ENCODE measurements at regions not wholly inside any gene's neighbourhood (a gene's known extent, or its start where the extent isn't known, plus 50 kb on each side); places are given as distances from the start of the nearest gene placed in this dataset.
"Not testable (repeated sequence)": the region's sequence is repeated elsewhere in the genome, so short reads cannot be mapped to it uniquely, and the experiment has no call there.

GRCh38 chr1:146448212-146448876 lies 219.5 kb upstream of the NOTCH2NLA start:
- BruUV-seq (replicated peaks); H4K20me1 ChIP-seq (replicated peaks; ENCODE audit: control insufficient read depth, extremely low read depth, insufficient read depth, low read length); DNase-seq (ENCODE audit: low read depth, low spot score); H3K27ac ChIP-seq (ENCODE audit: insufficient read depth, low read depth, low read length); H3K9me3 ChIP-seq (replicated peaks; ENCODE audit: control insufficient read depth, insufficient read depth, low read length); CTCF ChIA-PET; H3K9me1 ChIP-seq (replicated peaks; ENCODE audit: control insufficient read depth, extremely low read depth, insufficient read depth, low read length); H3K9ac ChIP-seq (replicated peaks; ENCODE audit: extremely low read depth, insufficient read depth, low read length); H2AFZ ChIP-seq (ENCODE audit: low read depth, low read length); H3K4me2 ChIP-seq (ENCODE audit: insufficient read depth, low read length); dilution Hi-C loops (cut with MboI; ENCODE audit: extremely low pct_ligation_motif_present, low sequenced_read_pairs); intact Hi-C loops (cut with micrococcal nuclease); H3K4me1 ChIP-seq (ENCODE audit: control insufficient read depth, extremely low read depth, insufficient read depth, low read length); POLR2A ChIA-PET; H3K27me3 ChIP-seq (ENCODE audit: control insufficient read depth in 2 of 2, insufficient read depth in 2 of 2, low read length in 2 of 2); H3K4me3 ChIP-seq (replicated peaks in 1 of 3; ENCODE audit: insufficient read depth in 1 of 3, low read depth in 1 of 3, low read length in 3 of 3); H3K36me3 ChIP-seq (ENCODE audit: control insufficient read depth in 2 of 2, extremely low read depth in 1 of 2, insufficient read depth in 2 of 2, low read length in 2 of 2); H3K79me2 ChIP-seq (ENCODE audit: control insufficient read depth, insufficient read depth, low read length): not testable (repeated sequence)
- peak in 1 of 2 donors; percentile 11 for TF ChIP-seq CTCF (IDR thresholded peaks at IDR 0.05; ENCODE audit: extremely low read depth in 1 of 2, insufficient read depth in 1 of 2, low read depth in 1 of 2, low read length in 2 of 2)
- FAIRE-seq: peak; percentile 31

- H3K4me2 ChIP-seq (ENCODE audit: insufficient read depth, low read length); H4K20me1 ChIP-seq (replicated peaks; ENCODE audit: control insufficient read depth, extremely low read depth, insufficient read depth, low read length); dilution Hi-C loops (cut with MboI; ENCODE audit: extremely low pct_ligation_motif_present, low sequenced_read_pairs); intact Hi-C loops (cut with micrococcal nuclease); H3K79me2 ChIP-seq (ENCODE audit: control insufficient read depth, insufficient read depth, low read length); H3K9ac ChIP-seq (replicated peaks; ENCODE audit: extremely low read depth, insufficient read depth, low read length); H3K36me3 ChIP-seq (ENCODE audit: control insufficient read depth in 2 of 2, extremely low read depth in 1 of 2, insufficient read depth in 2 of 2, low read length in 2 of 2); H3K9me3 ChIP-seq (replicated peaks; ENCODE audit: control insufficient read depth, insufficient read depth, low read length); H3K9me1 ChIP-seq (replicated peaks; ENCODE audit: control insufficient read depth, extremely low read depth, insufficient read depth, low read length); H2AFZ ChIP-seq (ENCODE audit: low read depth, low read length); H3K4me1 ChIP-seq (ENCODE audit: control insufficient read depth, extremely low read depth, insufficient read depth, low read length); H3K27me3 ChIP-seq (ENCODE audit: control insufficient read depth in 2 of 2, insufficient read depth in 2 of 2, low read length in 2 of 2); CTCF ChIA-PET; BruUV-seq (replicated peaks); POLR2A ChIA-PET; H3K27ac ChIP-seq (ENCODE audit: insufficient read depth, low read depth, low read length); FAIRE-seq: not testable (repeated sequence)
- DNase-seq (ENCODE audit: low read depth, low spot score): peak; percentile 0
- H3K4me3 ChIP-seq (replicated peaks in 1 of 3; ENCODE audit: insufficient read depth in 1 of 3, low read depth in 1 of 3, low read length in 3 of 3): peak overlapping the region in 1 of 3 experiments; percentile 27
These were observed 215.0 kb upstream of the NOTCH2NLA start for GRCh38 chr1:146443871-146444222.

- POLR2A ChIA-PET: not testable (repeated sequence)
These were observed 214.5 kb upstream of the NOTCH2NLA start for GRCh38 chr1:146443088-146443870.

More at GRCh38 chr1:146443088-146443870, 214.5 kb upstream of the NOTCH2NLA start:
- H3K4me1 ChIP-seq (ENCODE audit: control insufficient read depth, extremely low read depth, insufficient read depth, low read length); H2AFZ ChIP-seq (ENCODE audit: low read depth, low read length); H4K20me1 ChIP-seq (replicated peaks; ENCODE audit: control insufficient read depth, extremely low read depth, insufficient read depth, low read length); H3K27ac ChIP-seq (ENCODE audit: insufficient read depth, low read depth, low read length); H3K4me2 ChIP-seq (ENCODE audit: insufficient read depth, low read length); DNase-seq (ENCODE audit: low read depth, low spot score); dilution Hi-C loops (cut with MboI; ENCODE audit: extremely low pct_ligation_motif_present, low sequenced_read_pairs); H3K27me3 ChIP-seq (ENCODE audit: control insufficient read depth in 2 of 2, insufficient read depth in 2 of 2, low read length in 2 of 2); H3K9me1 ChIP-seq (replicated peaks; ENCODE audit: control insufficient read depth, extremely low read depth, insufficient read depth, low read length); H3K79me2 ChIP-seq (ENCODE audit: control insufficient read depth, insufficient read depth, low read length); intact Hi-C loops (cut with micrococcal nuclease); H3K9ac ChIP-seq (replicated peaks; ENCODE audit: extremely low read depth, insufficient read depth, low read length); H3K4me3 ChIP-seq (replicated peaks in 1 of 3; ENCODE audit: insufficient read depth in 1 of 3, low read depth in 1 of 3, low read length in 3 of 3); H3K36me3 ChIP-seq (ENCODE audit: control insufficient read depth in 2 of 2, extremely low read depth in 1 of 2, insufficient read depth in 2 of 2, low read length in 2 of 2); BruUV-seq (replicated peaks); H3K9me3 ChIP-seq (replicated peaks; ENCODE audit: control insufficient read depth, insufficient read depth, low read length); CTCF ChIA-PET: not testable (repeated sequence)
- peak; percentile 79 for FAIRE-seq
